HG02763 (cell line): ENCODE measurements at regions not wholly inside any gene's neighbourhood (a gene's known extent, or its start where the extent isn't known, plus 50 kb on each side); places are given as distances from the start of the nearest gene placed in this dataset.
A peak's percentile ranks its signal among the peaks of the same experiment; 100 is the strongest.

Source experiments
- ATAC-seq: cut with Tn5 transposase; IDR thresholded peaks from one replicate; pipeline ENCODE4 v1.9.1; 2021; ENCODE audit warnings: mild to moderate bottlenecking, moderate library complexity; ENCODE audit not compliant: unreplicated experiment

DNA sequence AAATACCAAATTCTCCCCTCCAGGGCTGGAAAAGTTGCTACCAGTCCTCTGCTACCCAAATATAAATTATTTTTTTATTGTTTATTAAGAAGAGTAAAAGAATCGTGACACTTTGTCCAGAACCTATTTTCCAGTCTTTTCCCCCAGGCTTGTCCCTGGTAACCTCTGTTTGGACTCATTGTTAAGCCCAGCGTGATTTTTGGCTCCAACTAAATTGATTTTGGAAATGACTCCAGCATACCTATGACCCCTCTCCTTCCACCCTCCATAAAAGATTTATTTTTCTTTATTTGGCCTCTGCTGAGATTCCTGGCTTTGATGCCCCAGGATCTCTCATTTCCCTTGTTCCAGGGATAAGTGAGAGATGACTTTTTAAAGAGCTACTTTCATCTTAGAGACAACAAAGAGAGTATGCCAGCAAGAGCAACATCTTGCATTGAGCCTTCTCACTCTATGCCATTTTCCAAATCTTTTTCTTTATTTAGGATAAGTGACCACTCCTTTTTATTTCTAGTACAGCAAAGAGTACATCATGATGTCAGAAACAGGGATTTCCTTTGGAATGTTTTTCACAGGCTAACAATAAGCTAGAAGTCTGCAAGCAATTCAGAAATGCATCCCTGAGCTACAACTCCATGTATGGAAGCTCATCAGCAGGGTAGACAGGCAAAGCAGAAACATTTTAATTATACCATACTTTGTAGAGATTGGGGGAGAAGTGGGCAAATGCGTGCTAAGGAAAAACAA is 75.8 kb downstream of the DAD1 start:
- ATAC-seq, result no peak

DNA sequence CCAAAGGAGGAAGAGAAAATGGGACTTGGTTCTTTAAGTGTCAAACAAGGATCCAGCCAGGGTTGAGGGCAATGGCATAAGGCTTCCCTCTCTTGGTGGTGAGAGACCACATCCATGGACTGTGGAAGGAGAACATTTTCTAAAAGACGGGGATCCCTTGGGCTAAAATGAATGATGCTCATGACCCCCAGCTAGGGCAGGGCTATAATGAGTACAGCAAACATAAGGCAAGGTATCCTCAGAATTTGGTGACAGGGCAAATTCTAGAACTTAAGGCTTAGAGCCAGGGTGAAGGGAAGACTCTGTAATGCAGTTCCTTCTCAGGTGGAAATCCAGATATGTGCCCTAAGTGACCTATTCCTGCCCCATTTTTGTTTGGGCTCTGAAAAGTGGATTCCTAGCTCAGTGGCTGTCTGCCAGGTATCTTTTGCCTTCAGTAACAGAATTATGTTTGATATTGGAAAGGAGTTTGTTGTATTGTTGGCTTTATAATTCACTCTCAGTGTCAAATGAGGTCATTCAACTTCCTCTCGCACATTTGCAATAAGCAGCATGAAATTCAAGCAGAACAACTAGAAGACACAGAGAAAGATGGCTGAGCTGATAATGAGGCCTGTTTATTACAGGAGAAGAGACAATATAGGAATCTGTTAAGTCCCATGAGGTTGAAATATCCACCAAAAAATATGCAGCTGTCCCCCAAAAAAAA is 76.8 kb downstream of the DAD1 start:
- ATAC-seq, result no peak

DNA sequence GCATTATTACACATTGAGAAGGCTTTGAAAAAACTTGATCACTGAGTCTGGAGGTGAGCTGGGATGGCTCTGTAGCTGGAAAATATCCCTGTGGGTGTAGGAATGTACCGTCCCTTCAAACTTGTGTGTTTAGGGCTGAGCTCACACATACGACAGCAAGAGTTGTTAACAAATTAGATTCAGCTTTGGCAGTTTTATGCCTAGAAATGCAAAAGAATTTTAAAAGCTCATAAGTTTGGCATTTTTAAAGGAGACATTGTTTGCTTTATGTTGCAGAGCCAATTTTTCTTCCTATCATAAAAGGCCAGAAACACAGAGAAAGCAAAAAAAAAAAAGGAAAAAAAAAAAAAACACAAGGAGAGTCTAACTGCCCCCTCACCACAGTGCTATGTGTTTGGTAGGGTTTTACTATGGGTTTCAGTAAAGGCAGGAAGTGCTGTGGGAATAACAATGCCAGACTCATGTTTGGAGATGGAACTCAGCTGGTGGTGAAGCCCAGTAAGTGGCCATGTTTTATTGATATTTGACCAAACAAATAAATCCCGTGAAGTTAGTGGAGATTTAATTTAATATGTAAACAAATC is 78.4 kb downstream of the DAD1 start:
- ATAC-seq, result no peak

DNA sequence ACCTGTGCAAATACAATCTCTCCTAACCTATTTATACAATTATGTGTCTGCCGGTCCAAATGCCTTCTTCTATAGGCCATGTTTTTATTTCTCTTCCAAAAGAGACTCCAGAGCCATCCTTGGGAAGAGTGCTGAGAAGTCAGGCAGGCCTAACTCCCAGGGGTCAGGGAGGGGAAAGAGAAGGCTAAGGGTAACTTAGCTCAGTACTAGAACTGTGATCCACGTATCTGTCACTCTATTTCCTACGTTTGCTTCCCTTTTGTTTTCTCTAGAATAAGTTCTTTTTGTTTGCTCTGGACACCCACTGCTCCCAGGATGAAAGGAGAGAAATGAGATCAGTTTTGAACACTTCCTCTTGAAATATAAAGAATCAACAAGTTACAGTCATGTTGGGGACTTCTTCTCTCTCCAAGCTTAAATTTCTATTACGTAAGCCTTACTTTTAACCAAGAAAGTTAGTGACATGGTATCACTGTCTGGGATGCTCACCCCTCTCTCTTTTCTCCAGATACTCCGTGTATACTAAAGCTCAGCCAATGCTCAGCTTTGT is 79.2 kb downstream of the DAD1 start:
- no peak for ATAC-seq

DNA sequence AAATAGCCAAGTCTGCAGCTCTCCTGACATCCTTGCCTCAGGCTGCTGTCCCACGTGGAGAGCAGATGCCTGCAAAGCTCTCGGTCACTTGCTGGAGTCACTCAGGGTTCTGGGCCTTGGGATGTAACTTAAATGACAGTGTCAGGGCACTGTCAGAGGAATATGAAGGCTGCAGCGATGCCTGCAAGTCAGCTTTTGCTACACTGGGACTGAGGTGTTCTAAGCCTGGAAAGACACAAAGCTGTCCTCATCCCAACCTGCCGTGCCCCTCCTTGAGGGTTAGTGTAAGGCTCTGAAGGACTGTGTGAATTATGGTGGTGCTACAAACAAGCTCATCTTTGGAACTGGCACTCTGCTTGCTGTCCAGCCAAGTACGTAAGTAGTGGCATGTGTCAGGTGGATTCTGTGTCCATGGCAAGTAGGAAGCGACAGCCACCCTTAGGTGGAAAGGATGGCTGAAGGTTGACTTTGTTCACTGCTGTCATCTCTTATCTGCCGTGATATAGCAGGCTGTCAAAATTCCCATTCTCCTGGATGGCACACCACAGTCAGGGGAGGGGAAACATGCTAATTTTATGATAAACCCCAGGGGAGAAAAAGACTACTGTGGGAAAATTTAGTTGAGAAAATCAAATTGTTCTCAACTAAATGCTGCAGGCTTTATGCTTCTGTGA is 79.9 kb downstream of the DAD1 start:
- no peak for ATAC-seq

DNA sequence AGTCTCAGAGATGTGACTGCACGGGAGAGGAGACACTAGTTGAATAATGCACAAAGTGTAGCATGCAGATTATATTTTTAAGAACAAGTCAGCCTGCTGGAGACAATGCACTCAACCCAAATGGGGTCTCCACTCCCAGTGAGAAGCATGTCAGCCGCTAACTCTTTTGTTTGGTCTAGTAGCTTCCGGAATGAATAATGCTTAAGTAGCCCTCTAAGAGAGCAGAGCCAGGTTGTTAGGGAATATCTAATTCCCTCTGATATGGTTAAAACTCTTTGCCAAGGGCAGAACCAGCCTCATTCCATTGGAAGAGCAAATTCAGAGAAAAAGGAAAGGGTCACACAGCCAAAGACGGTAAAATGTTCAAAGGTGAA is 80.4 kb downstream of the DAD1 start:
- ATAC-seq, result no peak

DNA sequence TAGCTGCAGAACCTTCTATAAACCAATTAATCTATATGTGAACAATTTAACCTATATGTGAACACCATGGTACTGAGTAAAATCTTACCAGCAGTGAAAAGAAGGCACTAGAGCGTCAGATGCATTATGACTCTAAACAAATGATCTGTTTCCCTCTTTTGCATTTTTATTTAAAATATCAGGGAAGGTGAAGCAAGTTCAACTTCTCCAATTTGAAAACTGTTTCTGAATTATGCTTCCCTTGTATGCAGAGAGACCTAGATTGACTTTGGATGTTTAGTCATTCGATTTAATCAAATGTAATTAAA is 80.9 kb downstream of the DAD1 start:
- no peak for ATAC-seq

DNA sequence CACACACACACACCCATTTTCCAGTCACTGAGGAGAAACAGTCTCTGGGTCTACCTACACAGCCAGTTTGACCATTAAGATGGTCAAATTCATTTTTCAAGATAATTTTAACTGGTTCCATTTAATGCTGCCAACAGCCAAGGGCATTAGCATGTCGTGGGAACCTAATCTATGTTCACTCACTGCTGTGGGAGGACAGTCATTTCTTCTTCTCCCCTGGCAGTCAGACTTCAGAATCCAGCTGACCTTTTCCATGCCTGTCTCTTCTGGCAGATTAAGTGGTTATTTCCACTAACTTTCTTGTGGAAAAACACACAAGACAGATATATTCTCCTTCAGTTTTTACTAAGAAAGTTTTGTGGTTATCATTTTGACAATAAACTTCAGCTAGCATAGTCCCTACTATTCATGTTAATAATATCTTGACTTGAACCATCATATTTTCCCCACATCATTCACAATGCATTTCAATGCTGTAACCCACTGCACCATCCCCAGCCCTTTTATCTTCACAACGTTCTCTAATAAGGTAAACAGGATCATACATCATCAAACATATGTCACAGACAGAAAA is 82.2 kb downstream of the DAD1 start:
- no peak for ATAC-seq

DNA sequence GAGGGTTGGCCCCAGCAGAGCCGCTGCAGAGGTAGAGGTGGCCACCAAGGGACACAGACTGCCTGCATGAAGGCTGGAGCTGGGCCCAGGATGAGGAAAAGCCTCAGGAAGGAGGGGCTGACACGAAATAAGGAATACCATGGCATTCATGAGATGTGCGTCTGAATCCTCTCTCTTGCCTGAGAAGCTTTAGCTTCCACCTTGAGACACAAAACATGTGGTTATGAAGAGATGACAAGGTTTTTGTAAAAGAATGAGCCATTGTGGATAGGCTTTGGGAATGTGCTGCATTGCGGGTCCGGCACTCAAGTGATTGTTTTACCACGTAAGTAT is 82.7 kb downstream of the DAD1 start:
- ATAC-seq, result no peak

DNA sequence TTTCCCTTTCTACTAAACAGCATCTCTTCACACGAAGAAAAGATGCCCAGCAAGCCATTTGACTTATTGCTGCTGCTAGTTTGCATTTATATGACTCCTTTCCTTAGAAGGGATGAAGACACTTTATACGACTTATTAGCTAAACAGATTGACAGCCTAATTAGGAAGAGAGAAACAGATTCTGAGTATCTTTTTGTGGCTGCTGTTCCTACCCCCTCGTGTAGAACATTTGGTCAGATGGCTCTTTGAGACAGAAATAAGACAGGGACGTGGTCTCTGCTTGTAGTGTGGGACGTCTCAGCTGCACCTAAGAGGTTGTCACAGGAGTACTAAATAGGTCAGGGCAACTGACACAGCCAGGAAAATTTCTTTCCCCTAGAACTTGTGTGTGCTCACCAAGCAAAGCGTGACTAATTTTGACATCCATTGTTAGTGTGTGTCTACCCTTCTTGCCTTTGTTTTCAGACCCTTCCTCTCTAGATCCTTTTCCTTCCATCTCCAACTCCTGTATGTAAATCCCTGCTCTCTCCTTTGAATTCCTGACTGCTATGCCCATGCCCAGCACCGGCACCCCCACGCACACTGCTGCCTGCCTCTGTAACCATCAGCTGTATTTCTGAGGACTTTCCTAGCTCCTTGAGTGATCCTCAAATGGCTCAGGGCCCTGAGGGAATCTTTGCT is 83.2 kb downstream of the DAD1 start:
- peak; percentile 52 for ATAC-seq

DNA sequence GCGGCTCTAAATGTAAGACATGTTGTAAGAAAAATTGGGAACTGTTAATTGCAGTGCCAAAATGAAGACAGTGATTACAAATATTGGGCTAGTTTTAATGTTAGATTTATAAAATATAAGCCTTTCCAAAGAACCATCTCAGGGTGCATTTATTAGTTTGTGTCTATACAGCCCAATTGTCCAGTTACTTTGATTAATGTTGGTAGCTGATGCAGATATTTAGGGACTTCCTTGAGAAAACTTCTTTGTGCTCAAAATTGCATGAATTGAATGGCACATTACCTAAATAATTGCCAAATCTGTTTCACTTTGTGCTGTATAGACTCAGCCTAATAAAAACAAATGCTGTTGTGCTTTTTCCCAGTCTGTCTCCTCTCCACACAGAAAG is 83.7 kb downstream of the DAD1 start:
- ATAC-seq, result no peak

DNA sequence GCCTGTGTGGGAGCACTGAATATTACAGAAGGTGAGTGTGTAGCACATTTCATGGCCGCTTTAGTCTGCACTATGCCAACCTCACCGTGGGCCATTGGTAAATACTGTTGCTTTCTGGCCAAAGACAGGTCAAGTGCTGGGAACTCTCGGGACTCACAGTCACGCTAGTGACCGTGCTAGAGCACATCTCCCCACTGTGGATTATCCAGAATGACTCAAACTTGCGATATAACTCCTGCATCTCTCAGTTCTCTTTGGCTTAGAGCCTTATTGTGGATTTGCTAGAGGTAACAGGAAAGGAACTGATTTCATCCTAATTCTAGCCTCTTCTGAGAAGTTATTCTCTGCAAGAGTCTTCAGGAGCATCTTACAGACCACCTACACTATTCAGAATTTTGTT is 86.5 kb downstream of the DAD1 start:
- no peak for ATAC-seq

DNA sequence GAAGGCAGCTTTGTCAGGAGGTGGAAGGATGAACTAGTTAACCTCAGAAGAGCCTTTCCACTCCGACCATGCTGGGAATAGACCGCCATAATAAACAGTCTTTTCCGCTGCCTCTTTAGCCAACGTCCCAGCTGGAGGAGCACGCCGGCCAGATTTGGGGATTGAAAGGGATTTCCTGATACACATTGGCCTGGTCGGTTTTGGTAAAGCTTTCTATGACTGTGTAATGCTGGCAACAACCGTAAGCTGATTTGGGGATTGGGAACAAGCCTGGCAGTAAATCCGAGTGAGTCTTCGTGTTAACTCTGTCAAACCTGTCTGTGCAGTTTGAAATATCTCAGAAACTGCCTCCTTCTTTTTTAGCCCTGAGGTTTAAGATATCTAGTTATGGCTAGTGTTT is 87.0 kb downstream of the DAD1 start:
- no peak for ATAC-seq

DNA sequence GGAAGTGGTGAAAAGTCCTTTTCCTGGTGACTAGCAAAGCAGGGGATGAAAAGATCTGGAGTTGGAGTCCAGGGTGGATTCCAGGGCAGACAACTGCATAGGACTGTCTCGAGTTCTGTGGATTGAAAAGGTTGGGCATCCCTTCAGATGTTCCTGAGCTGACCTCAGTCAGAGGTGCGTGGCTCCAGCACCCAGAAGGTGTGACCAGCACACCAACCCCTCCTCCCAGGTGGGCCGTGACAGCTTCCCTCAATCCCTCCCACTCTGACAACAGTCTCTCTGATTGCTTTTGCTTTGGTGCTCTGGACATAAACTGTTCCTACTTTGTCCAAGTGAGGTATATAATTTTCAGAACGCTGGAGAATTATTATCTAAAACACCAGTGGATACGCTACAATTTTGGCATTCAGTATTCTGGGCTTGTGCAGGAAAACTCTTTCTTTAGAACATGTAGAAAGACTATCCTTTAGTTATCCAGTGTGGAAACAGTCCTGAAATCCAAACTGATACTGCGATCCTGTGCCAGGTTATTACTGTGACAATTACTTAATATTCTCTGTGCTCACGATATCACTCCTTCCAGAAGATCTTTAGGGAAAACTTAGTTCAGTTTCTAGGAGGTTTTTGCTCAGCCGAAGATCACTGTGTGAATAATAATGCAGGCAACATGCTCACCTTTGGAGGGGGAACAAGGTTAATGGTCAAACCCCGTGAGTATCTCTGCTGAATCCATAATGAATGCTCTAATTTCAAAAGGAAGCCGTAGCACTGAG is 87.9 kb downstream of the DAD1 start:
- no peak for ATAC-seq

DNA sequence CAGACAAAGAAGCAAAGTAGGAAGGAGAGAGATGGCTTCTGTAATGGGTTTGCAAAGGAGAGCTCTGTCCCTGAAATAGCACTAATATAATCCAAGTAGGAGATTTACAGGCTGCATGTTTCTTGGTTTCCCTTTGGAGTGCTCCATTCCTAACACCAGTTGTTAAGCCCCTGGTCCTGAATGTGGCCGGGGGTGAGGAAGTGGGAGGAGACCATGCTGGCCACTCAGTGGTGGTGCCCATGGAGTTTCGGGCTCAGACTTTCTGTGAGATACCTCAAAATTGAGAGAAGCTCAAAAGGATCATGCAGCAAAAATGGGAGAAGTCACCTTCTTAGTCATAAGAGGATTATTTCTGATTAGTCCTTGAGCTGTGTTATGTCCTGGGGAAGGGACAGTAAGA is 88.5 kb downstream of the DAD1 start:
- ATAC-seq, result no peak

DNA sequence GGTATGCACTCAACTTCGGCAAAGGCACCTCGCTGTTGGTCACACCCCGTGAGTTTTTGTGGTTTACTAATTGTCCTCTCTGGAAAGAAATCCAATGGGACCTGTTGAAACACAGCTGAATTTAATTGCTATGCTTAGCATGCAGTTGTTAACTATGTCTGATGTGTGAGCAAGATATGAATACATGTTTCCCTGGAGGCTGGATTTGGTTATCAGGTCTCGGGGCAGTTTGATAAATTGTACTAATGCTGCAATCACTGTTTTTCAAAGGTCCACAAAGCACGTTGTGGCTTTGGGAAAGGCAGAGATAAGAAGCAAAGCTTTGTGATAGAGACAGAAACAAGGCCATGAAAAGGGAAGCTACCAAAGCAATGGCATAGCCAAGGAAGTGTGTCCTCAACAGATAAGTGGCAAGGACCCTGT is 91.3 kb downstream of the DAD1 start:
- ATAC-seq, result no peak

DNA sequence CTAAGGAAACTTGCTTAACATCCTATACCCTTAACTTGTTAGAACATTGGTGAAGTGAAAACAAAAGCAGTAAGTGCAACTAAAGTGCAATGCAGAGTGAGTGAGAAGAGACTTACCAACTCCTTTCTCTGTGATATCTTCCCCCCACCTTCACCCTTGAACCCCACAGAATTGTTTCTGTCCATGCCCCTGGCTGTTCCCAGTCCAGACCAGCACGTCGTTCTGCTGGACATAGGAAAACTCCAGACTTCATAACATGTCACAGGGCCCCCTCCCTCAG is 91.9 kb downstream of the DAD1 start:
- no peak for ATAC-seq

DNA sequence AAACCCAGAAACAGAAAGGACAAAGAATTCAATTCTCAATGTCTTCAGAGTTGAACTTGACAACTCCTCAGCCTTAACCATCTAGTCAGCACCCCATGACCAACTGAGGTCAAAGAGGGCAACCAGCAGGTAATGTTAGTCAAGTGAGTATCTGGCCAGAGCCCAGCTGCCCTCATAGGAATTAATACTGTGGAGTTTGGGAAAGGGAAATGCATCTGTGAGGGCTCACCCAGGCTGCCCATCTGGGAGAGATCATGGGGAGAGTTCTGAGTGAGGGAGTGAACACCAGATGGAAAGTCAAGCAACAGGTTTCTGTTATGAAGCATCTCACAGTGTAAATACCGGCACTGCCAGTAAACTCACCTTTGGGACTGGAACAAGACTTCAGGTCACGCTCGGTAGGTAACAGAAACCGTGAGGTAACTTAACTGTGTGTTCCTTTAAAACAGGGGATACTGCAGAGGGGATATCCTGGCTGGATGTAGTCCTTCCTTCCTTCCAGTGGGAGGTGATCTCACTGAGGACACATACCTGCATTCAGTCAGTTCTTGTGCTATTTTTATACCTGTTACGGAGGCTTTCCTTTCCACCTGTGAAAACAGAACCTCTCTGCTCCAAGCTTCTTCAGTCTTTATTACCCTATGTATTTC is 94.4 kb downstream of the DAD1 start:
- ATAC-seq, result no peak

DNA sequence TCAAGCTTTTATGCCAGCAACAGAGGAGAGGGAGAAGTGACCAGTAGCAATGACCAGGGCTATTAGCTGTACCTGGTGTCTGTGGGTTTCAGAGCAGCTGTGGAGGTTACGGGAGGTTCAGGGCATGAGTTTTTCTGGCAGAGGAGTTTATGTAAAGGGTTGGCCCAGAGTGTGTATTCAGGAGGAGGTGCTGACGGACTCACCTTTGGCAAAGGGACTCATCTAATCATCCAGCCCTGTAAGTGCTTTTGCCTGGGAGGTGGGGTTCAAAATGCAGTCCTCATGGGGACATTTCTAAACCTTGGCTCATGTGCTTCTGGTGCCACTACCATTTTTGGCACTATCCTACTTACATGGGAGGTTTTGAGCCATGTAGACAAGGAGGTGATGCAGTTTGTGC is 95.3 kb downstream of the DAD1 start:
- no peak for ATAC-seq
